ENCODE measurements at regions not wholly inside any gene's neighbourhood (a gene's known extent, or its start where the extent isn't known, plus 50 kb on each side); places are given as distances from the start of the nearest gene placed in this dataset.
"Not testable (repeated sequence)": the region's sequence is repeated elsewhere in the genome, so short reads cannot be mapped to it uniquely, and the experiment has no call there.

- ATAC-seq (ENCODE audit: low read depth) (no peak), DNase-seq (no peak)
- Mint-ChIP-seq H3K4me1 (no peaks in the 10 kb centered on the region), H3K9me3 (peaks cover 4% of the 10 kb centered on the region), H3K27ac (no peak overlapping the region), H3K36me3 (ENCODE audit: low read depth) (no peaks in the 10 kb centered on the region), H3K4me3 (no peak overlapping the region), H3K27me3 (no peaks in the 10 kb centered on the region)
- CTCF ChIA-PET, result no interaction called here
- TF ChIP-seq, protein P1, sequence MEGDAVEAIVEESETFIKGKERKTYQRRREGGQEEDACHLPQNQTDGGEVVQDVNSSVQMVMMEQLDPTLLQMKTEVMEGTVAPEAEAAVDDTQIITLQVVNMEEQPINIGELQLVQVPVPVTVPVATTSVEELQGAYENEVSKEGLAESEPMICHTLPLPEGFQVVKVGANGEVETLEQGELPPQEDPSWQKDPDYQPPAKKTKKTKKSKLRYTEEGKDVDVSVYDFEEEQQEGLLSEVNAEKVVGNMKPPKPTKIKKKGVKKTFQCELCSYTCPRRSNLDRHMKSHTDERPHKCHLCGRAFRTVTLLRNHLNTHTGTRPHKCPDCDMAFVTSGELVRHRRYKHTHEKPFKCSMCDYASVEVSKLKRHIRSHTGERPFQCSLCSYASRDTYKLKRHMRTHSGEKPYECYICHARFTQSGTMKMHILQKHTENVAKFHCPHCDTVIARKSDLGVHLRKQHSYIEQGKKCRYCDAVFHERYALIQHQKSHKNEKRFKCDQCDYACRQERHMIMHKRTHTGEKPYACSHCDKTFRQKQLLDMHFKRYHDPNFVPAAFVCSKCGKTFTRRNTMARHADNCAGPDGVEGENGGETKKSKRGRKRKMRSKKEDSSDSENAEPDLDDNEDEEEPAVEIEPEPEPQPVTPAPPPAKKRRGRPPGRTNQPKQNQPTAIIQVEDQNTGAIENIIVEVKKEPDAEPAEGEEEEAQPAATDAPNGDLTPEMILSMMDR (IDR thresholded peaks at IDR 0.05), result no peak
- intact Hi-C loops (cut with micrococcal nuclease), result no loop called here
- POLR2A ChIA-PET, result no interaction called here
These were observed 761.5 kb upstream of the SOX11 start for GRCh38 chr2:4930704-4931103.

- ChIA-PET CTCF (no interaction called here), POLR2A (no interaction called here)
- intact Hi-C loops (cut with micrococcal nuclease), result no loop called here
- H3K36me3 Mint-ChIP-seq (ENCODE audit: low read depth), result no peaks in the 10 kb centered on the region
- no peaks in the 10 kb centered on the region for H3K27me3 Mint-ChIP-seq
- no peaks in the 10 kb centered on the region for H3K4me1 Mint-ChIP-seq
- TF ChIP-seq, protein P1 (IDR thresholded peaks at IDR 0.05), result no peak
- DNase-seq (no peak), ATAC-seq (ENCODE audit: low read depth) (no peak)
- no peak overlapping the region for H3K27ac Mint-ChIP-seq
- peaks cover 4% of the 10 kb centered on the region for H3K9me3 Mint-ChIP-seq
- H3K4me3 Mint-ChIP-seq, result no peak overlapping the region
These were observed 760.3 kb upstream of the SOX11 start for GRCh38 chr2:4931721-4932365.

DNA sequence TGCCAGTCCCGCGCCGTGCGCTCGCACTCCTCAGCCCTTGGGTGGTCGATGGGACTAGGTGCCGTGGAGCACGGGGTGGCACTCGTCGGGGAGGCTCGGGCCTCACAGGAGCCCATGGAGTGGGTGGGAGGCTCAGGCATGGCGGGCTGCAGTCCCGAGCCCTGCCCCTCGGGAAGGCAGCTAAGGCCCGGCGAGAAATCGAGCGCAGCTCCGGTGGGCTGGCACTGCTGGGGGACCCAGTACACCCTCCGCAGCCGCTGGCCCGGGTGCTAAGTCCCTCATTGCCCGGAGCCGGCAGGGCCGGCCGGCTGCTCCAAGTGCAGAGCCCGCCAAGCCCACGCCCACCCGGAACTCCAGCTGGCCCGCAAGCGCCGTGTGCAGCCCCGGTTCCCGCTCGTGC is 756.9 kb upstream of the SOX11 start:
- intact Hi-C loops (cut with micrococcal nuclease); CTCF ChIA-PET; H3K27me3 Mint-ChIP-seq; H3K27ac Mint-ChIP-seq; H3K9me3 Mint-ChIP-seq; ATAC-seq (ENCODE audit: low read depth); H3K4me3 Mint-ChIP-seq; DNase-seq; H3K4me1 Mint-ChIP-seq; H3K36me3 Mint-ChIP-seq (ENCODE audit: low read depth); POLR2A ChIA-PET: not testable (repeated sequence)

DNA sequence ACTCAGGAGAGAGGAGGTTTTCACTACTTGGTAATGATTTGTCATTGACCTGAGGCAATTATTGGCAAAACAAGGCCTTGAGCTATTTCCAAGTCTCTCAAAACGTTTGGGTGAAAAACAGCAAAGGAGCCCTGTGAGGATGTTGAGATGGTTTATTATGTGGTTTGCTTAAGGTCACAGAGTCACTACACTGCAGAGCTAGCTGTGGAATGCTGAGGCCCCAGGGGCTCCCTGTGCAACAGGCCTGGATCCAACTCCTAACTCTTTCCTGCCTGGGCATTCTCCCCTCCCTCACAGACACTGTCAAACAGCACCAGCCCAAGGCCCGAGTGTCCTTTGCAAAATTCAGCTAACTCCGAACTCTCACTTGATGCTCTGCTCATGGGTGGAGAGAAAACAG is 754.6 kb upstream of the SOX11 start:
- Mint-ChIP-seq H3K27ac (no peak overlapping the region), H3K27me3 (no peaks in the 10 kb centered on the region), H3K4me1 (no peaks in the 10 kb centered on the region), H3K4me3 (no peak overlapping the region), H3K36me3 (ENCODE audit: low read depth) (no peaks in the 10 kb centered on the region), H3K9me3 (peaks cover 10% of the 10 kb centered on the region)
- ChIA-PET CTCF (no interaction called here), POLR2A (no interaction called here)
- ATAC-seq (ENCODE audit: low read depth), result no peak
- TF ChIP-seq, protein P1 (IDR thresholded peaks at IDR 0.05), result no peak
- intact Hi-C loops (cut with micrococcal nuclease), result no loop called here
- DNase-seq, result no peak

DNA sequence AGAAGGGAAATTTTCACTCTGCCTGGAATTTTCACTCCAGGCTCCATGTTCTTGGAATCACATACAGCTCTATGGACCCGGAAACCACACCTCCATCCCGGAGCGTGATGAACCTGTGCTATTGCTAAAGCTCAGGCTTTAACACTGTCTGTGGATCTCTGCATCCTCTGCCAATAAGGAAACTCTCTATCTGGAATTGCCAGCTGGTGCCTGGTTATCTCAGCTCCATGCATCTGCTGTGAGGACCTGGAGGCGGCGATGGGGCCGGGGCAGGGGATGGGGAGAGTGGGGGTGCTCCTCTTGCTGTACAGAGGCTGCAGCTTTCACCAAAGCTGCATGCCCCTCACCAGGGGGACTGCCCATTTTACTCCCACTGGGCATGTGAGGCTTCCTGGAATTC is 754.0 kb upstream of the SOX11 start:
- H3K36me3 Mint-ChIP-seq (ENCODE audit: low read depth), result no peaks in the 10 kb centered on the region
- intact Hi-C loops (cut with micrococcal nuclease), result no loop called here
- no peak for ATAC-seq (ENCODE audit: low read depth)

More for the DNA sequence above, 754.0 kb upstream of the SOX11 start:
- Mint-ChIP-seq H3K4me1 (no peaks in the 10 kb centered on the region), H3K4me3 (no peak overlapping the region), H3K27me3 (no peaks in the 10 kb centered on the region), H3K9me3 (peaks cover 10% of the 10 kb centered on the region), H3K27ac (no peak overlapping the region)
- ChIA-PET CTCF (no interaction called here), POLR2A (no interaction called here)
- TF ChIP-seq, protein P1 (IDR thresholded peaks at IDR 0.05), result no peak
- no peak for DNase-seq

All from activated B cell treated with CpG ODN at 0.5 μM for 24 hours (primary cell).